HG02623 (cell line): ENCODE measurements at regions not wholly inside any gene's neighbourhood (a gene's known extent, or its start where the extent isn't known, plus 50 kb on each side); places are given as distances from the start of the nearest gene placed in this dataset.
"Not testable (repeated sequence)": the region's sequence is repeated elsewhere in the genome, so short reads cannot be mapped to it uniquely, and the experiment has no call there.

Experiments used
- ATAC-seq: cut with Tn5 transposase; IDR thresholded peaks from one replicate; pipeline ENCODE4 v1.9.1; 2021; ENCODE audit warnings: moderate library complexity; ENCODE audit not compliant: unreplicated experiment

DNA sequence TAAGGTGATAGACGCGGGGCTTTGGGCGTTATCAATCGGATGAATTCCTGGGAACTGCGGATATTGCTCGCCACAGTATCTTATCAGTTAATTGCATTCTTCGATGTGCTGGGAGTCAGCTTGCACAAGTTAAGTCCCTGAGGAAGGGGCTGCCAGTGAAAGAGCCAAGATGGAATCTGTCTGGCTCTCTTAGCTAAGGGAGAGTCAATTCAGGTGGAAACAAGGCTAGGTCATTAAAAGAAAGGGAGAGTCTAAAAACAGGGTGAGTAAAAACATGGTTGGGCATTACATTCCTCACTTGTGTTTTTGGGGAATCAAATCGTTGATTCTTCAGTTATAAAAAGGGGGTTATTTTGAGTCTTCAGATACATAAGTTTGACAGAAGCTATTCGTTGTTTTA is 196.2 kb downstream of the OTOP1 start:
- not testable (repeated sequence) for ATAC-seq

DNA sequence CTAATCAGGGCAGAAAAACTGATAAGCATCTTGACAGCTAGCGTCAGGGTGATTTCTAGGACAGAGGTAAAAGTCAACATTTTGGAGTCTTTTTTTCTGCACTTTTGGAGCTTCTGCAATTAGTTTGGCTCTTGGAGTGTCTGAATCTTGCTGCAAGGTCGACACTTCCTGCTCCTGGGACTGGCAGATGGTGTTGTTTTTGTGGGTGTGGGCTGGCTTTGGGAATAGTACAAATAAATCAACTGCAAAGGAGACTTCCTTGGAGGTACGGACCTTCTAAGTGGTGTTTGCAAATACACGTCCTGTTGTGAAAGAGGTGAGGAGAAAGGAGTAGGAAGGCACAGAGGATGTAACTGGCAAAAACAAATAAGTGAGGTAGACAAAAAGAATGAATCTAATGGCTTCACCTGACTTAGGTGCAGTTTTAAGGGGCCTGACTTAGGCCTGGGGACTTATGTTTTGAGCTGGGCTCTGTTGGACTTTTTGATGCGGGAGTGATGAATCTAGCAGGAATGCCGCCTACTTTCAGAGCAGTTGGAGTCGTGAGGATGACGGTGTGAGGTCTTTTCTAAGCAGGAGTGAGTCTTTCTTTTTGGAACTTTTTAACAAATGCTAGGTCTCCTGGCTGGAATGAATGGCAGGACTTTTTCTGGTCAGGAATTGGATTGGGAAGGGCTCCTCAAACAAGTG is 195.1 kb downstream of the OTOP1 start:
- not testable (repeated sequence) for ATAC-seq

DNA sequence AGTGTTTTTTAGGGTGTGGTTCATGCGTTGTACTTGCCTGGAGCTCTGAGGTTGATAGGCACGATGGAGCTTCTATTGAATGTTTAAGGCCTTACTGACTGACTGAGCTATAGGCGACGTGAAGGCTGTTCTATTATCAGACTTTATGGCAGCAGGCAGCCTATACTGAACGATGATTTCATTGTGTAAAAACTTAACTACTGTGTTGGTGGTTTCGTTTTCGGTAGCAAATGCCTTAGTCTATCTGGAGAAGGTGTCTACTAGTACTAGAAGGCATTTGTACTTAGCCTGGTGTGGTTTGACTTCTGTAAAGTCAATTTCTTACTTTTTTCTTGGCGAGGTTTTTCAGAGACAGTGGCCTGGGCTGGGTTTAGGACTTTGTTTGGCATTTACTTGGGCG is 194.4 kb downstream of the OTOP1 start:
- not testable (repeated sequence) for ATAC-seq

DNA sequence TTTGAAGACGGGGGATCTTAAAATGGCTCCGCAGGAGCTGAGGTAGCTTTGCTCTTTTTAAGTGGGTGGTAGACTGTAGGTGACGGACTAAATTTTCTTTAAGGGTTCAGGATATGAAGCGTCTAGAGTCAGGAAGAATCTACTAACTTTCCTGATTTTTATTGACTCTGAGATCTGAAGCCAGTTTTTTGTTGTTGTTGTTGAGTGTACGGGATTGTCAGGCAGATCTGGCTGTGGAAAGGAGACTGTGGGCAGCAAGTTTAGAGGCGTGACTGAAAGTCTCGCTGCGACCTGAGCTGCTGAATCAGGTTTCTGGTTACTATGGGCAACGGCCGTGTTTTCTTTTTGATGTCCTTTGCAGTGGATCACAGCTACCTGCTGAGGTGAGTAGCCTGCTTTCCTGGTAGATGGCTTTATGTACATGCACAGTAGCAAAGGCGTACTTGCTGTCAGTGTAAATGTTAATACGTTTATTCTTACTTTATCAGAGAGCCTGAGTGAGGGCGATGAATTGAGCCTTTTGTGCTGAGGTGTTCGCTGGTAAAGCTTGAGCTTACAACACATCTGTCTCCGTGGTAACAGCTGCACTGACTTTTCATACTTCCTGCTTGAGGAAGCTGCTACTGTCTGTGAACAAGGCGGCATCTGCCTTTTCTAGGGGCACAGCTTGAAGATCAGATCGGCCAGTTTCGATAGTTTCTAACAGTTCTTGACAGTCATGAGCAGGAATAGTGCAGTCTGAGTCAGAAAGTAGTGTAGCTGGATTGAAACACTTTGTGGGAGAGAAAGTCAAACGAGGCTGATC is 193.7 kb downstream of the OTOP1 start:
- not testable (repeated sequence) for ATAC-seq

DNA sequence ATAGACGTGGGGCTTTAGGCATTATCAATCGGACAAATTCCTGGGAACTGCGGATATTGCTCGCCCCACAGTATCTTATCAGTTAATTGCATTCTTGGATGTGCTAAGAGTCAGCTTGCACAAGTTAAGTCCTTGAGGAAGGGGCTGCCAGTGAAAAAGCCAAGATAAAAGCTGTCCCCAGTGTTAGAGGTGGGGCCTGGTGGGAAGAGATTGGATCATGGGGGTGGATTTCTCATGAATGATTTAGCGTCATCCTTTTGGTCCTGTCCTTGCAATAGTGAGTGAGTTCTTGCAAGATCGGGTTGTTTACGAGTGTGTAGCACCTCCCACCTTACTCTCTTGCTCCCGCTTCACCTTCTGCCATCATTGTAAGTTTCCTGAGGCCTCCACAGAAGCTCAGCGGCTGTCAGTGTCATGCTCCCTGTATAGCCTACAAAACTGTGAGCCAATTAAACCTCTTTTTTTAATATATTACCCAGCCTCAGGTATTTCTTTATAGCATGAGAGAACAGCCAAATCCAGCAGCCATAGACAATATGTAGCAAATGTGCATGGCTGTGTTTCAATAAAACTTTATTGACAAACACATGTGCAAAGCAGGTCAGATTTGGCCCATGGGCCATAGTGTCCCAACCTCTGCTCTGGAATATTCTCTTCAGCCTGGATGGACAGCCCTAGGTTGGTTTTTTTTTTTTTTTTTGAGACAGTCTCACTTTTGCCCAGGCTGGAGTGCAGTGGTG is 189.2 kb downstream of the OTOP1 start:
- ATAC-seq = not testable (repeated sequence)

DNA sequence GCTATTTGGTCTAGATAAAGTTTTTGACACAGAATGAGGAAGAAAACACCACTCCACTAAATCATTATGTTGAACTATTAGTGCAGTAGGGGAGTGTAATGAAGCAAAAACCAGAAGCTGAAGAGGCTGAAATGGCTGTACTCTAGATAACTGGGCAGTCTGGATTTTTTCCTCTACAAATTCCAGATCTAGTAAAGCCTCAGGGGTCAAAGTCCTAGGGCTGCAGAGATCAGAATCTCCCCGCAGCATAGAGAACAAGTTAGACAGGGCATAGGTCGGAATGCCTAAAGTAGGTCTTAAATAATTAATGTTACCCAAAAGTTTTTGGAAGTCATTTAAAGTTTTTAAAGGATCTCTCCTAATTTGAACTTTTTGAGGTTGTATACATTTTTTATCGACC is 180.9 kb downstream of the OTOP1 start:
- not testable (repeated sequence) for ATAC-seq

DNA sequence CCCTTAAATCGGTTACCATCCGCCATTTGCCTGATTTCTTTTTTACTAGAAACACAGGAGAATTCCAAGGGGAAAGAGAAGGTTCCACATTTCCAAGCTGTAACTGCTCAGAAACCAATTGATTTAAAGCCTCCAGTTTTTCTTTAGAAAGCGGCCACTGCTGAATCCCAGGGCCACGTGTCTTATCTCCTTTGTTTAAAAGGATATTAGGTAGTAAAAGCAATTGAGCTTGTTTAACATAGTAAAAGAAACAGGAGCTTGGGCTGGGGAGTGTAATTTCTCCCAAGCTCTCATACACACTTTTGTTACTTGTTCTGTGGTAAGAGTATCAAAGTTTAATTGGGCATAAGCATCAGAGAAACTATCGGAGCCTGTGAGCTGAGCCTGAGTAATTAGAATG is 180.0 kb downstream of the OTOP1 start:
- not testable (repeated sequence) for ATAC-seq

DNA sequence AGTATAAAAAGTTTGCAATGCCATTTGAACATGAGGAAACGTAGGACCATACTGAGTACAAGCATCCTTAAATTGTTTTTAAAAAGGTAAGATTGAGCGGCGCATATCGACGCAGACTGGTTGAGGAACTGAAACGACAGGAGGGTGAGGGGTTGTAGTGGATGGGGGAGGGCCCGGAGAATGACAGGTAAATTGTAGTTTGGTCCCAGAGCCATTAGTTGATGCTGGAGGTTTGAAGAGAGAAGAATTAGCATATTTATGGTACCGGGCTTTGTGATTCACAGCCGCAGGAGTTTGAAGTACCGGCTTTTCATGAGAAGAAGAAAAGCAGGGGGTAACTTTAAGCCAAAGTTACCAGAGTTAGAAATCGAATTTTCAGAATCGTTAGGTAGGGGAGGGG is 179.5 kb downstream of the OTOP1 start:
- ATAC-seq = not testable (repeated sequence)

DNA sequence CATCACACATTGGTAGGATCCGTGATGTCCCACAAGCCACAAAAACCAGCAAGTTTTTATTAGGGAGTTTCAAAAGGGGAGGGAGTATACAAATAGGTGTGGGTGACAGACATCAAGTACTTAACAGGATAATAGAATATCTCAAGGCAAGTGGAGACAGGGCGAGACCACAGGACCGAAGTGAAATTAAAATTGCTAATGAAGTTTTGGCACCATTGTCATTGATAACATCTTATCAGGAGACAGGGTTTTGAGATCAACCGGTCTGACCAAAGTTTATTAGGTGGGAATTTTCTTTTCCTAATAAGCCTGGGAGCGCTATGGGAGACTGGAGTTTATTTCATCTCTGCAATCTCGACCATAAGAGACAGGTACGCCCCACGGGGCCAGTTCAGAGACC is 178.5 kb downstream of the OTOP1 start:
- not testable (repeated sequence) for ATAC-seq

DNA sequence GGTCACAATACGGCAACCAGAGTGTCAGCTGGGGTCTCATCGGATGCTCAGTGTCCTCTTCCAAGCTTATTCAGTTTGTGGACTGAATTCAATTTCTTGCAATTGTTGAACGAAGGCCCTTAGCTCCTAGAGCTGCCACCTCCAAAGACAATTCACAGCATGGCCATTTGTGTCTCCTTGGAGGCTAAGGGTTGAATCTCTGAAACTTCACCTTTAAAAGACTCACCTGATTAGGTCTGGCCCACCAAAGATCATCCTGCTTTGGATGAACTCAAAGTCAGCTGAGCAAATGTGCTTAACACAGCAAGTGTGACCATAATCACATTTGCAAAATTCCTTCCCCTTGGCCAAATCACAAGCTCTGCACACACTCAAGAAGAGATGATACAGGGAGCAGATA is 175.9 kb downstream of the OTOP1 start:
- not testable (repeated sequence) for ATAC-seq

DNA sequence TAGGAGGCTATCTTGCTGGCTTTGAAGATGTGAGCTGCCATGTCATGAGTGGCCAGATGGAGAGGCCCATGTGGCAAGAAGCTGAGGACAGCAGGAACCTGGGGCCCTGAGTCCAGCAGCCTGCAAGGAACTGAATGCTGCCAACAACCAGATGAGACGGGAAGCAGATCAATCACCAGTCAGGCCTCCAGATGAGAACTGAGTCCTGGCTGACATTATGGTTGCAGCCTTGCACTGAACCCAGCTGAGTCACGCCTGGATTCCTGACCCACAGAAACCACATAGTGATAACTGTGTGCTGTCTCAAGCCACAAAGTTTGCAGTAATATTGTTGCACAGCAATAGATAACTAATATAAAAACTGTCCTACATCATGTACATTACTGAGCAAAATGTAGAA is 173.8 kb downstream of the OTOP1 start:
- not testable (repeated sequence) for ATAC-seq

DNA sequence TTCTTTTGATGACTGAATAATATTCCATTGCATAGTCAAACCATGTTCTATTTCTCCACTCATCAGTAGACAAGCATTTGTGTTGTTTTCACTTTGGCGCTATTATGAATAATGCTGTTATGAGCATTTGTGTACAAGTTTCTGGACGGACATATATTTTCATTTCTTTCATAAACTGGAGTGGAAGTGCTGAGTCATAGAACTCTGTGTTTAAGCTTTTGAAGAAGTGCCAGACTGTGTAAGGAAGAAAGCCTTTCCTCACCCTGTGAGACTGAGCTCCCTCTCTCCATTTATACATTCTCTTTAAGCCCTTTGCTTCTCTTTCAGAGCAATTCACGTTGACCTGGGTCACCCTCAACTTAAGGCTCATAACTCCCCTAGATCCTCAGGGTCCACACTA is 169.5 kb downstream of the OTOP1 start:
- not testable (repeated sequence) for ATAC-seq

DNA sequence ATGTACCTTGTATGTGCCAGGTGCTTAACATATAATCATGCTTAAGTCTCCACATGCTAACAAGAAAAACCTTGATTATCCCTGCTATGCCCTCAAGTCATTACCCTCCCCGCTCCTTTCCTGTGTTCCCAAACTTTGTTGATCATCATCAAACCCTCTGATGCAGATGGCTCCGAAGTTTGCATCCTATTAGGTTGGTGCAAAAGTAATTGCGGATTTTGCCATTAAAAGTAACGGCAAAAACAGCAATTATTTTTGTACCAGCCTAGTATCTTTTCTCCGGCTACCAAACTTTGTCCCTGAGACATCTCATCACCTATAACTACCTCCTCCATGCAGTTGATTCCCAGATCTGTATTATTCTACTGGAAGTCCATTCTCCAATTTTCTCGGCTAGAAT is 142.6 kb downstream of the OTOP1 start:
- ATAC-seq = not testable (repeated sequence)

DNA sequence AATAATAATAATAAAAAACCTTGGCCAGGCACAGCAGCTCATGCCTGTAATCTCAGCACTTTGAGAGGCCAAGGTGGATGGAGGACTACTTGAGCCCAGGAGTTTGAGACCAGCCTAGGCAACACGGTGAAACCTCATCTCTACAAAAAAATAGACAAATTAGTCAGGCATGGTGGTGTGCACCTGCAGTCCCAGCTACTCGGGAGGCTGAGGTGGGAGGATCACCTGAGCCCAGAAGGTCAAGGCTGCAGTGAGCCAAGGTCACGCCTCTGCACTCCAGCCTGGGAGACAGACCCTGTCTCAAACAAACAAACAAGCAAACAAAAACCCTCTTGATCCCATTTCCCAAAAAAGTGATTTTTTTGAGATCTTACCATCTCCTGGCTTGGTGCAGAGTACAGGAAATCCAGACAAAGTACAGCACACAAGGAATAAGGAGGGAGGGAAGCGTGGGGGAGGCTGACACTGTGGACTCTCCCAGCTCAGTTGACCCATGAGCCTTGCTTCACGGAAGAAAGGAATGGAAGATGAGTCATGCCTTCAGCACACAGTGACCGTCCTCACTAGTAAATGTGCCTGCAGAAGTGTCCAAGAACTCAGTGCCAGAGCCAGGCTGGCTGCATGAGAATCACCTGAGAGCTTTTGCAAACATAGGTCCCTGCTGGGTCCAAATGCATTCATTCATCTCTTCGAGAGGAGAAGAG is 136.9 kb downstream of the OTOP1 start:
- not testable (repeated sequence) for ATAC-seq

DNA sequence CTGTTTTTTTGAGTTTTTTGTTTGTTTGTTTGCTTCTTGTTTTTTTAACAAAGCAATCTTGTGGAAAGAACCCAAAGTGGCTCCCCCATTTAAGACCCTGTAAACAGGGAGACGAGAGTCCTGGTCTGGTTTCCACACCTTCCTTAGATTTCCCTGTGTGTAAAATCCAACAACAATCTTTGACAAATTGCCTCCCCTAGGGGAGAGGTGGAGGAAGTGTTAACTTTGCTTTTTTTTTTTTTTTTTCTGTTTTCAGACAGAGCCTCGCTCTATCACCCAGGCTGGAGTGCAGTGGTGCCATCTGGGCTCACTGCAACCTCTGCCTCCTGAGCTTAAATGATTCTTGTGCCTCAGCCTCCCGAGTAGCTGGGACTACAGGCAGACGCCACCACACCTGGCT is 136.0 kb downstream of the OTOP1 start:
- ATAC-seq = not testable (repeated sequence)

DNA sequence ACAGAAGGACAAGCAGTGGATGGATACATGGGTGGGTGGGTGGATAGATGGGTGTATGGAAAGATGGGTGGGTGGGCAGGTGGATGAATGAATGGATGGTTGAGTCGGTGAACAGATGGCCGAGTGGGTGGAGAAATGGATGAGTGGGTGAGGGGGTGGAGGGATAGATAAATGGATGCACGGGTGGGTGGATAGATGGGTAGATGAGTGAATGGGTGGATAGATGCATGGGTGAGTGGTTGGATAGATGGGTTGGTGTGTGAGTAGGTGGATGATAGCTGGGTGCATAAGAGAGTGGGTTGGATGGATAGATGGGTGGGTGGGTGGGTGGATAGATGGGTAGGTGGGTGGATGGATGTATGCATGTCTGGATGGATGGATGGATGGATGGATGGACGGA is 134.6 kb downstream of the OTOP1 start:
- ATAC-seq = not testable (repeated sequence)

DNA sequence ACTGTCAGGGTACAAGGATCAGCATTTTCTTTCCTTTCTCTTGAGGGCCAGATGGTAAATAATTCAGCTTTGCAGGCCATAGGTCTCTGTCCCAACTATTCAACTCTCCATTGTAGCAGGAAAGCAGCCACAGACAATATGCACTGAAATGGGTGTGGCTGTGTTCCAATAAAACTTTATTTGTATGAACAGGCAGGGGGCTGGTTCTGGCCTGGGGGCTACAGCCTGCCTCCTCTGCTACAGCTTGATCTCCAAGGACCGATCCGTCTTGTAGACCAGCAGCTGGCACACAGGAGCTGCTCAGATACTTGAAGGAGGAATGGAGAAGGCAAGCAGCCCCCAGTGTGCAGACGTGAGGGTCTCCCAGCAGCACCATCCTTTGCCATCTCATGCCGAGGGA is 127.1 kb downstream of the OTOP1 start:
- not testable (repeated sequence) for ATAC-seq

DNA sequence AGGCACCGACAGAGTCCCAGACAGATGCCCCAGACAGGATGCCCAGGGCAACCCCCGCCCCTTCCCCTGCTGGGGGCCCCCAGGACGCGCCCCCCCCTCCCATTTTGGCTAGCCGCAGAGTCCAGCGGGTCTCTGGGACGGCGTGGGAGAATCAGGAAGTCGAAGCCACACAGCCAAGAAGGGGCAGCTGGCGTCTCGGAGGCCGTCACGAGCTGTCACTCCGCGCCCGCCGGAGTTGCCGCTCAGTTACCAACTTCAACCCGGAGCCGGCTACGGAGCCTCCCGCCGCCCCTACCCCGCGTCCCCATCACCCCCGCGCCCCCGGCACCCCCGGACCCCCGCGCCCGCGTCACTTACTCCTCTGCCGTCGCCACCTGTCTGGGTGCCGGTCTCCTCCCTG is 119.8 kb downstream of the OTOP1 start:
- ATAC-seq = not testable (repeated sequence)

DNA sequence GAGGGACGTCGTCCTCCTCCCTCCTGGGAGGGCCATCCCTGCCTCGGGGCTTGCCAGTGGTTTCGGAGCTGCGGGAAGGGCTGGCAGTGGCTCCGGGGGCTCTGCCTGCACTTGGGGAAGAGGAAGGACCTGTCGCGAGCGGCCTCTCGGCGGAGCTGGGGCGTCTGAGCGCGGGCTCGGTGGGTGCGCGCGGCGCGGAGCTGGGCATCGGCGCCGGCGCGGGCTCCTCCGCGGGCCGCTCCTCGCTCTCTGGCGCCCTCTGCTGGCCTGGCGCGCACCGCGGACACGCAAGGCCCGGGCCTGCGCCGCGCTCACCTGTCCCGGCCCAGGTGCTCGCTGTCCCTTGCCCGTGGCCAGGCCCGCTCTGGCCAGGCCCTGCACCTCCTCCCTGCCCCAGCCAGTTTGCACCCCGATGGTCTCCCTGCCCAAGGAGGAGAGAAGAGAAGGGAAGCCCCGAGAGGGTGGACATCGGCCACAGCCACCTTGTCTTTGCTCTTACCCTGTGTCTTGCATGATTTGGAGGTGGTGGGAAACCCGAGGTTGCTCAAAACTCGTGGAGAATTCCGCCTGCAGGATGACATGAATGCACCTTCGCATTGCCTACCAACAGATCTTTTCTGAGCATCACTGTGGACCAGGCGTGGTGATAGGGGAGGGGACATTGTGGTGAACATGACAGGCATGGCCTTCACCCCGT is 119.2 kb downstream of the OTOP1 start:
- ATAC-seq = not testable (repeated sequence)

DNA sequence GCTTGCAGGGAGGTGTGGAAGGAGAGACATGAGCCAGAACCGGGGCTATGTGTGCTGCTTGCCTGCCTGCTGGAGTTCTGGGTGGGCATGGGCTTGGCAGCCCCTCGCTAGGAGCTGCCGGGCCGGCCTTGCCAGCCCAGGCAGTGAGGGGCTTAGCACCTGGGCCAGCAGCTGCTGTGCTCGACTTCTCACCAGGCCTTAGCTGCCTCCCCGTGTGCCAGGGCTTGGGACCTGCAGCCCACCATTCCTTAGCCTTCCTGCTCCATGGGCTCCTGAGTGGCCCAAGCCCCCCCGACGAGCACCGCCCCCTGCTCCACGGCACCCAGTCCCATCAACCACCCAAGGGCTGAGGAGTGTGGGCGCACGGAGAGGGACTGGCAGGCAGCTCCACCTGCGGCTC is 111.3 kb downstream of the OTOP1 start:
- not testable (repeated sequence) for ATAC-seq
